HL-60 (cell line): ENCODE measurements at regions not wholly inside any gene's neighbourhood (a gene's known extent, or its start where the extent isn't known, plus 50 kb on each side); places are given as distances from the start of the nearest gene placed in this dataset.

ENCODE experiments used
- DNase-seq, 2 experiments: peaks; one replicate each; pipeline ENCODE4 v3.0.0-alpha.2; 2010 to 2020; ENCODE audit warnings: low read depth in 1 of 2, low spot score in 1 of 2
- H3K27ac ChIP-seq: fragments of 250-450 bp; sonication (Bioruptor Pico); replicated peaks from 2 replicates; pipeline ENCODE4 v1.5.1; 2020; ENCODE audit warnings: mild to moderate bottlenecking, moderate library complexity
- H3K27me3 ChIP-seq: fragments of 250-450 bp; sonication (Bioruptor Pico); 2 replicates; pipeline ENCODE4 v1.5.1; 2021; ENCODE audit warnings: mild to moderate bottlenecking, moderate library complexity; ENCODE audit not compliant: insufficient read depth, poor library complexity, severe bottlenecking
- H3K4me3 ChIP-seq: replicated peaks from 2 replicates; pipeline ENCODE4 v1.5.1; 2011; ENCODE audit warnings: mild to moderate bottlenecking, control low read depth, low read length; ENCODE audit not compliant: insufficient read depth
- CTCF ChIP-seq: IDR thresholded peaks from one replicate; pipeline ENCODE4 v1.5.1; 2011; ENCODE audit warnings: low read length, control low read depth, inconsistent platforms; ENCODE audit not compliant: insufficient read depth
- GABPA ChIP-seq: IDR thresholded peaks from 2 replicates; pipeline ENCODE4 v1.6.1; 2012; ENCODE audit warnings: low read depth
- POLR2AphosphoS5 ChIP-seq: IDR thresholded peaks from 2 replicates; pipeline ENCODE4 v1.6.1; 2012; ENCODE audit warnings: low read depth
- REST ChIP-seq: IDR thresholded peaks from 2 replicates; pipeline ENCODE4 v1.6.1; 2012; ENCODE audit warnings: low read depth; ENCODE audit not compliant: insufficient replicate concordance
- SPI1 ChIP-seq: IDR thresholded peaks from 2 replicates; pipeline ENCODE4 v1.6.1; 2012; ENCODE audit warnings: low read depth, mild to moderate bottlenecking, borderline replicate concordance

DNA sequence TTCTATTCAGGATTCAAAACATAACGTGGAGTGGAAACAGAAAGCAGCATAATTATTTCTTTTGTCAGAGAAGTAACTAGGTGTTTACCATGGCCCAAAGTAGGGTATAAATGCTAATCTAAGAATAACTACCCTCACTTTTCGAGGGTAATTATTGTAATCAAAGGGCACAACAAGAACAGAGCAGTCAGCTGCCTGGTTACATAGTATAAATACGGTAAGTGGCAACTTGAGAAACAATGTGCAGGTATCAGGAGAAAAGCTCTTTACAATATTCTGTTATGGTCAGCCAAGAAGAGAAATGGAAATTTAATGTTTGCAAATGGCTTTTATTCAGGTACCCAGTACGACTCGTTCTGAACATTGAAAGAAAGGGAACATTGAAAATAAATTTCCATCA lies 242.0 kb upstream of the NPY start:
- DNase-seq, result no peak
- TF ChIP-seq CTCF, result no peak
- no peak for TF ChIP-seq REST
- no peak for TF ChIP-seq GABPA
- no peak for TF ChIP-seq POLR2AphosphoS5
- no peak for TF ChIP-seq SPI1
- H3K27me3 ChIP-seq, result no peaks in the 10 kb centered on the region
- H3K27ac ChIP-seq, result no peak overlapping the region
- H3K4me3 ChIP-seq, result no peak overlapping the region

DNA sequence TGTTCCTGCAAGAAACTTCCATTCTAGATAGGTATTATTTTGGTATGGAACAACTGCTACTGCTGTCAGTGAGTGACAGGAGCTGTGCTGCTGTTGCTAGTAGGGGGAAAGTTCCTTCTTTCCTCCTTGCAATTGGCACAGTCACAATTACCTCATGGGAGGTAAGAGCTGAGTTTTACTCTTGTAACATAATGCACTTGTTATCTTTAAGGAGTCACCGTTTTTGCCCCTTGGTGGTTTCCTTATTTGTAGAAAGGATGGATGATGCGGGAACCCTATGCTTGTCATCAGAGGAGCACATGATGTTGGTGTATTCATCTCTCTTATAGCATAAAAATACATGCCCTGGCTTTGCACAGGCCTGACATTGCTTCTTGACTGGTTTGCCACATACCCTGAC lies 234.7 kb upstream of the NPY start:
- Histone ChIP-seq H3K27me3 (no peaks in the 10 kb centered on the region), H3K4me3 (no peak overlapping the region), H3K27ac (no peak overlapping the region)
- TF ChIP-seq SPI1, result no peak
- TF ChIP-seq CTCF, result no peak
- TF ChIP-seq POLR2AphosphoS5, result no peak
- TF ChIP-seq REST, result no peak
- TF ChIP-seq GABPA, result no peak
- no peak for DNase-seq

DNA sequence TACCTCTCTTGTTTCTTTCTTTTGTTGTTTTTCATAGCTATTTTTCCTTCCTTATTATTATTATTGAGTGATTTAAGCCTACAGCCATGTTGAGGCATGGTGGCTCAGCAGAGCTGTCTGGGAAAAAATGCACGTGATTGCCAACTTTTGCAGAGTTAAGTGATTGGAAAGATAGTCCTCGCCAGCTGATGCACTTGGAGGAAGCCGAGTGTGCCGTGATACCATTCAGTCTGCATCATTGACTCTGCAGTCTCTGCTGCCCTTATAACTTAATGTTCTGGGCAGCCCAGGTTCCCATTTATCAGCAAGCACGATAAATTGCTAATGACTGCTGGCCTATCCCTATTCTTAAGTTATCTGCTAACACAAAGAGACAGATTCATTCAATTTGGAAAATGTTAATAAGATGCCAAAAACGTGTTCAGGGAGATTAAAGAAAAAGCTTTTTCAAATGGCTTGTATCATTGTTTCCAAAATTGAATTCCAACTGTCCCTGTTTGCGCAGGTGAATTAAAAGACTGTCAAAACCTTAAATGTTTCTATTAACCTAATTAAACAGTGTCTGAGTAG lies 232.9 kb upstream of the NPY start:
- TF ChIP-seq SPI1, result no peak
- no peak for TF ChIP-seq REST
- no peak for TF ChIP-seq CTCF
- no peak for TF ChIP-seq GABPA
- no peak for TF ChIP-seq POLR2AphosphoS5
- DNase-seq, result no peak
- no peaks in the 10 kb centered on the region for H3K27me3 ChIP-seq
- no peak overlapping the region for H3K4me3 ChIP-seq
- no peak overlapping the region for H3K27ac ChIP-seq
